ENCODE measurements at regions not wholly inside any gene's neighbourhood (a gene's known extent, or its start where the extent isn't known, plus 50 kb on each side); places are given as distances from the start of the nearest gene placed in this dataset.
"Not testable (repeated sequence)": the region's sequence is repeated elsewhere in the genome, so short reads cannot be mapped to it uniquely, and the experiment has no call there.

GRCh38 chr2:38483776-38484501, 106.9 kb upstream of the ATL2 start:
- no peak for DNase-seq

- not testable (repeated sequence) for DNase-seq
Measured at GRCh38 chr2:38482710-38483109, 105.6 kb upstream of the ATL2 start.

GRCh38 chr2:38480617-38481016, 103.5 kb upstream of the ATL2 start:
- no peak for DNase-seq

- DNase-seq, result no peak
Measured at GRCh38 chr2:38477006-38477405, 99.9 kb upstream of the ATL2 start.

GRCh38 chr2:38475567-38475881, 98.5 kb upstream of the ATL2 start:
- no peak for DNase-seq

GRCh38 chr2:38474715-38475566, 97.9 kb upstream of the ATL2 start:
- no peak for DNase-seq

- no peak for DNase-seq
Measured at GRCh38 chr2:38474021-38474456, 97.0 kb upstream of the ATL2 start.

GRCh38 chr2:38473333-38474005, 96.4 kb upstream of the ATL2 start:
- DNase-seq, result no peak

GRCh38 chr2:38470115-38470514, 93.0 kb upstream of the ATL2 start:
- no peak for DNase-seq

GRCh38 chr2:38467768-38468455, 90.8 kb upstream of the ATL2 start:
- no peak for DNase-seq

- DNase-seq, result no peak
Measured at GRCh38 chr2:38466876-38467767, 90.0 kb upstream of the ATL2 start.

- DNase-seq, result no peak
Measured at GRCh38 chr2:38466409-38466808, 89.3 kb upstream of the ATL2 start.

GRCh38 chr2:38465789-38466127, 88.7 kb upstream of the ATL2 start:
- peak in 5 of 51 donors; percentile 2 to 9 (median 4) for DNase-seq

GRCh38 chr2:38464971-38465788, 88.1 kb upstream of the ATL2 start:
- DNase-seq, result no peak

- DNase-seq, result no peak
Measured at GRCh38 chr2:38463752-38464151, 86.7 kb upstream of the ATL2 start.

GRCh38 chr2:38462121-38462661, 85.1 kb upstream of the ATL2 start:
- peak in 2 of 51 donors; percentile 5 to 29 for DNase-seq

- no peak for DNase-seq
Measured at GRCh38 chr2:38461470-38461869, 84.4 kb upstream of the ATL2 start.

GRCh38 chr2:38460313-38460712, 83.2 kb upstream of the ATL2 start:
- no peak for DNase-seq

- DNase-seq, result no peak
Measured at GRCh38 chr2:38454081-38454480, 77.0 kb upstream of the ATL2 start.

GRCh38 chr2:38451778-38452177, 74.7 kb upstream of the ATL2 start:
- not testable (repeated sequence) for DNase-seq
